ENCODE measurements at regions not wholly inside any gene's neighbourhood (a gene's known extent, or its start where the extent isn't known, plus 50 kb on each side); places are given as distances from the start of the nearest gene placed in this dataset.

DNA sequence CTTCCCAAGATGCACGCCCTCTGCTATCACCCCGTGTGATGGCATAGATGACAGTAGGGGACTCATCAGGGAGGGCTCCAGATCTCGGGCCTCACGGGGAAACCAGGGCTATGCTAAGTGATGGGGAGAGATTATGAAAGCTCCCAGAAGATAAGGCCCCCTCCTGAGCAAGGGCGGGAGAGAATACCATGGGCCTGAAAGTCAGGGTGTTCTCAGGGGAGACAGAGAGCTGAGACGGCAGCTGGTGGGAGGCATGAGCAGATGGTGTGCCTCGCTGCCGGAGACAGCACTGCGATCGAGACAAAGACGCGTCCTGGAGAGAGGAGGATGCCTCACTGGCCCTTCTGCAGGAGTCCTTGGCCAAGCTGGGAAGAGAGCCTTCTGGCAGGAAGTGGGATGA lies 106.5 kb upstream of the ADPGK start:
- TF ChIP-seq, protein P1, sequence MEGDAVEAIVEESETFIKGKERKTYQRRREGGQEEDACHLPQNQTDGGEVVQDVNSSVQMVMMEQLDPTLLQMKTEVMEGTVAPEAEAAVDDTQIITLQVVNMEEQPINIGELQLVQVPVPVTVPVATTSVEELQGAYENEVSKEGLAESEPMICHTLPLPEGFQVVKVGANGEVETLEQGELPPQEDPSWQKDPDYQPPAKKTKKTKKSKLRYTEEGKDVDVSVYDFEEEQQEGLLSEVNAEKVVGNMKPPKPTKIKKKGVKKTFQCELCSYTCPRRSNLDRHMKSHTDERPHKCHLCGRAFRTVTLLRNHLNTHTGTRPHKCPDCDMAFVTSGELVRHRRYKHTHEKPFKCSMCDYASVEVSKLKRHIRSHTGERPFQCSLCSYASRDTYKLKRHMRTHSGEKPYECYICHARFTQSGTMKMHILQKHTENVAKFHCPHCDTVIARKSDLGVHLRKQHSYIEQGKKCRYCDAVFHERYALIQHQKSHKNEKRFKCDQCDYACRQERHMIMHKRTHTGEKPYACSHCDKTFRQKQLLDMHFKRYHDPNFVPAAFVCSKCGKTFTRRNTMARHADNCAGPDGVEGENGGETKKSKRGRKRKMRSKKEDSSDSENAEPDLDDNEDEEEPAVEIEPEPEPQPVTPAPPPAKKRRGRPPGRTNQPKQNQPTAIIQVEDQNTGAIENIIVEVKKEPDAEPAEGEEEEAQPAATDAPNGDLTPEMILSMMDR (conservative IDR thresholded peaks at IDR 0.05; ENCODE audit: low read depth, low read length) = no peak
- TF ChIP-seq EZH2 (IDR thresholded peaks at IDR 0.05; ENCODE audit: borderline replicate concordance, low read depth, low read length, poor library complexity, severe bottlenecking) = no peak
